GM18907 (cell line): ENCODE measurements at regions not wholly inside any gene's neighbourhood (a gene's known extent, or its start where the extent isn't known, plus 50 kb on each side); places are given as distances from the start of the nearest gene placed in this dataset.
"Not testable (repeated sequence)": the region's sequence is repeated elsewhere in the genome, so short reads cannot be mapped to it uniquely, and the experiment has no call there.

Experiments used
- ATAC-seq: cut with Tn5 transposase; IDR thresholded peaks from one replicate; pipeline ENCODE4 v1.9.1; 2021; ENCODE audit warnings: mild to moderate bottlenecking, moderate library complexity; ENCODE audit not compliant: unreplicated experiment

GRCh38 chr2:136334967-136335366 is 217.0 kb upstream of the CXCR4 start:
- no peak for ATAC-seq

- ATAC-seq, result no peak
Measured at GRCh38 chr2:136332436-136333095, 214.6 kb upstream of the CXCR4 start.

- no peak for ATAC-seq
Measured at GRCh38 chr2:136331226-136331625, 213.3 kb upstream of the CXCR4 start.

- no peak for ATAC-seq
Measured at GRCh38 chr2:136328207-136328795, 210.4 kb upstream of the CXCR4 start.

DNA sequence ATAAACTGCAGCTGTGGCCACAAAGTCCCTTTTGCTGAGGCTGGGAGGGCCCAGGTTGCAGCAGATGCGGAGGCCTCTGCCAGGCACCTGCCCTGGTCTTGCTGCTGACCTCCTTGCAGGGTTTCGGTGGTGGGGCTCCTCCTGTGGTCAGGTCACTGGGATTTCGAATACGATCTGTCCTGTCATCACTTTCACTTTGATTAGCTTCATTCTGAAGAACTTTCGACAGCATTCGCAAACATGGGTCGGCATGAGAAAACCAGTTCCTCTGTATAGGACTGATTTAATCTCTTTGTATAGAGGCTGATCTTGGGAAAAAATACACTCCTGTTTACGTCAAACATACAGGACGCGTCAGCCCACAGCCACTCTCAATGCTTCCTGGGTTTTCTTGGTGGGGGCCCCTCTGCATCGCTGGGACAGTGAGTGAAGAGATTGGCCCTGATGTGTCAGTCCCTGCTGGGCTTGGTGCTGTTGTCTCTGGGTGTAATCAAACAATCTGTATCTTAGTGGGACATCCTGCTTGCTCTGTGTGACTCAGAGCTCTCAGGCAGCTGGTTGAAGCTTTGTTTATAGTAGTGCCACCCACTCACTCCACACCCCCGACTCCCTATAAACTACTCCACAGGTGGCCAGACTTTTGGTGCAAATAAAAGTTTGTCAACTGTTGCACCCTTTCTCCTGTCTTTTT is 209.4 kb upstream of the CXCR4 start:
- ATAC-seq, result peak; percentile 88

DNA sequence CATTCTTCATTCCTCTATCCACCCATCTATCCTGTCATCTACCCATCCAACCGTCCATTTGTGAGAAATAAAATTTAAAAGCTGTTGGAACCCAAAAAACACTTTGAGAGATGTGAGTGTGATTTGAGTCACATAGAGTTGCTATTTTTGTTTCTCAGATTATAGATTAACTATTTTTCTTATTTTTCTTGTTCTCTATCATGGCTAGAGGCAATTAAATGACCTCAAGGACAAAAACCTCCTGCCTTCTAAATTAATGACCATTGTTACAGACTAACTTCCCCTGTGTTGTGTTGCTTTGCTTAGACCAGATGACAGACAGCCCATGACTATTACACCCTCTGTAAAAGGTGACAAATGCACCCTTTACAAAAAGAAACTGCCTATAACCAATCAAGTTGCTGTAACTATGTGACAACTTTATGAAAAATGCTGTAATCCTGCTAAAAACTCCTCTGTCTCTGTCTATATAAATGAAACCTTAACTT is 207.9 kb upstream of the CXCR4 start:
- no peak for ATAC-seq

GRCh38 chr2:136324966-136325365 is 207.0 kb upstream of the CXCR4 start:
- no peak for ATAC-seq

DNA sequence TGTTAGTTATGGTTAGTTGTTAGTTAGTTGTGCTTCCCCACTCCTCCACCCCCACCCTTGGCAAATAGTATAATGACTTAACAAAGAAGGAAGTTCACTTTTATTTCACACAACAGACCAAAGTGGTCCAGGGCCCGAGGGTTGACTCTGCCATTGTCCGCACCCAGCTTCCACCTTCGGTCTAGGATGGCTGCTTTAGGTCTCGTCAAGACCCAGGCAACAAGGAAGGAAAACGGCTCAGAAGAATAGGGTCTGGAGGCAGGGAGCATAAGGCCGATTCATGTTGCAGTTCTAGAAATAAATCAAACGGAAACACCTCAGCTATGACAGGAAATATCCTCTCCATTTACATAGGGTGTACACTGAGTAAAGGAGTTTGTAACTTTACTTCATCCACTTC is 206.0 kb upstream of the CXCR4 start:
- no peak for ATAC-seq

DNA sequence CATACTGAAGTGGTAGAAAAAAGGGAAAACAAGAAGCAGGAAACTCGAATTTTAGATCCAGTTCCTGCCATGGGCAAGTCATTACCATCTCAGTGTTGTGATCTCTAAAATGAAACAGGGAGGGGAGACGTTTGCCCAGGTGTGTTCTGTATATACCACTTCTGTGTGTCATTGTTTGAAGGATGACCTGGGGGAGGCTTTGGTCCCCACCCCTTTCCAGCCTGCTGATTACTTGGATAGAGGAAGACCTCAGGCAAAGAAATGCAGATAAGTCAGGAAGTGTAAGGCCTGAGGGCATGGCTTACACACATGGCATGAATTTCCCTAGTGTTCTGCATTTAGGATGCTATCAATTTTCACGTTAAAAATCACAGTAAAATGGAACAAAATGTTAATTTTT is 205.2 kb upstream of the CXCR4 start:
- ATAC-seq, result no peak

- ATAC-seq, result no peak
Measured at GRCh38 chr2:136322428-136322827, 204.5 kb upstream of the CXCR4 start.

- ATAC-seq, result no peak
Measured at GRCh38 chr2:136319651-136320050, 201.7 kb upstream of the CXCR4 start.

DNA sequence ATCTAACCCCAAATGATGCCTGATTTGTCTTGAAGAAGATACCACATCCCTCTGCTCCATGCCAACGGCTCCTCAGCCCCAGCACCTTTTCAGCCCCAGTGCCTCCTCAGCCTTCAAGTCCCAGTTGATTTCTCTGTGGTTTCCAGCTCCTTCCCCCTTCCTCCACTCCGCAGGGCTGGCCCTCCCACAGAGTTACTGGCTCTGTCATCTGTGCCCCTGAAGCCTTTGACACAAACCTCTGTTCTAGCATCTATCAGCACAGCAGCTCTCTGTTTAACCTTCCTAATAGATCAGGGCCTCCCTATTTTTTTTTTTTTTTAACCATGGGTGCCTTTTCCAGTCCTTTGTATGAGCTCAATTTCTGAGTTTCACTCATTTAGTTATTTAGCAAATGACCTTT is 201.3 kb upstream of the CXCR4 start:
- no peak for ATAC-seq

- ATAC-seq, result no peak
Measured at GRCh38 chr2:136314240-136314639, 196.3 kb upstream of the CXCR4 start.

GRCh38 chr2:136312568-136312967 is 194.6 kb upstream of the CXCR4 start:
- ATAC-seq, result not testable (repeated sequence)

GRCh38 chr2:136310797-136311603 is 193.1 kb upstream of the CXCR4 start:
- ATAC-seq, result no peak

GRCh38 chr2:136310005-136310495 is 192.1 kb upstream of the CXCR4 start:
- ATAC-seq, result no peak

- ATAC-seq, result no peak
Measured at GRCh38 chr2:136308611-136309010, 190.7 kb upstream of the CXCR4 start.

- ATAC-seq, result no peak
Measured at GRCh38 chr2:136306836-136307235, 188.9 kb upstream of the CXCR4 start.

DNA sequence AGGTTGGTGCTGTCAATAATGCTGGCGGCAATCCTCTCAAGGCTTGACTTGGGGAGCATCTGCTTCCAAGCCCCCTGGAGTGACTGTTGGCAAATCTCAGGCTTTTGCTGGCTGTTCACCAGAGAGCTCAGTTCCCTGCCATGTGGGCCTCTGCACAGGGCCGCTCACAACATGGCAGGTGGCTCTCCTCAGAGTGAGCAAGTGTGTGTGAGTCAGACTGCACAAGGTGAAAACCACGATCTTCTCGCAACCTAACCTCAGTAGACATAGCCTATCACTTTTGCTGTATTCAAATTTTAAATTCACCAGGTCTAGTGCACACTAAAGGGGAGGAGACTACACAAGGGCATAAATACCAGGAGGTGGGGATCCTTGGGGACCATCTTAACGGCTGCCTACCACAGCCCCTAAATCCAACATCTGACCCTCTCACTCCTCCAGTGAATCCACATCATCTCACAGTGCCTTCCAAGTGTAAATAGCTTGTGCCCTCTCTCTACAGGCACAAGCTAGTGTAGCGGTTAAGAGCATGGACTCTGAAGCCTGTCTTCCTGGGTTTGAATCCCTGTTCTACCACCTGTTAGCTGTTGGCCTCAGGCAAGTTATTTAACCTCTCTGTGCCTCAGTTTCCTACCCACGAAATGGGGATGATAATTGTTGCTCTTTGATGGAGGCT is 187.7 kb upstream of the CXCR4 start:
- peak; percentile 95 for ATAC-seq

GRCh38 chr2:136301006-136301405 is 183.1 kb upstream of the CXCR4 start:
- ATAC-seq, result no peak

DNA sequence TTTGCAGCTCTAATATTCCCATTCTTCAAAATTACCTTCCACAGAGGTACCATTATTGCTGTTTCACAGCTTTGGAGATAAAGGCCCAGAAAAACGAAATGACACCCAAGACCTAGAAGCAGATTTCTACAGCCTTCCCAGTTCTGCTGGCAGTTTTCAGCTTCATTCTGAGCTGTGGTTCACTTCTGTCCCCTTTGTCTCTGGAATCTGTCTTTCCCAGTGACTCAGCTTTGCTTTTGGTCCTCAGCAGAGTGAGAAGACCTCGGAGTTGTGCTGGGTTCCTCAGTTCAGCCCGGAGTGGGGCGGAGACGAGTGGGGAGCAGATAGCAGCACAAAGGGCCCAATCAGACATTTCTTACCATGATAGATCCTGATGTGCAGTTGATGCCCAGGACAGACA is 180.7 kb upstream of the CXCR4 start:
- no peak for ATAC-seq
